ENCODE measurements at regions not wholly inside any gene's neighbourhood (a gene's known extent, or its start where the extent isn't known, plus 50 kb on each side); places are given as distances from the start of the nearest gene placed in this dataset.

GRCh38 chr6:67818322-67818721 lies 816.8 kb upstream of the ADGRB3 start:
- TF ChIP-seq EZH2 (IDR thresholded peaks at IDR 0.05; ENCODE audit: borderline replicate concordance, low read depth, low read length, poor library complexity, severe bottlenecking) (no peak), CTCF (conservative IDR thresholded peaks at IDR 0.05; ENCODE audit: low read depth, low read length) (no peak)

All from A673 (cell line).